B cell (primary cell): ENCODE measurements at regions not wholly inside any gene's neighbourhood (a gene's known extent, or its start where the extent isn't known, plus 50 kb on each side); places are given as distances from the start of the nearest gene placed in this dataset.

Experiments
- ATAC-seq: fragments of 200-7000 bp; cut with Tn5 transposase; one replicate; pipeline ENCODE4 v1.10.0; 2021; ENCODE audit warnings: low read depth, mild to moderate bottlenecking, moderate number of reproducible peaks, moderate library complexity
- CTCF ChIA-PET: fragments of 350-600 bp; sonication (Branson Sonifier 250); formaldehyde crosslinking; loops from one replicate; lab custom pipeline; 2021; ENCODE audit warnings: antibody characterized with exemption, inconsistent platforms; lab: Charles Lee
- POLR2A ChIA-PET: fragments of 350-600 bp; sonication (Branson Sonifier 250); formaldehyde crosslinking; loops from one replicate; lab custom pipeline; 2021; ENCODE audit warnings: antibody characterized with exemption; lab: Charles Lee
- DNase-seq: peaks from one replicate; pipeline ENCODE4 v3.0.0; 2013
- H2AFZ ChIP-seq: 2 replicates; pipeline ENCODE4 v1.6.1; 2012; ENCODE audit warnings: mild to moderate bottlenecking, low read depth, low read length; ENCODE audit not compliant: insufficient read depth, poor library complexity, severe bottlenecking
- H3K27ac ChIP-seq, 2 donors: 1 replicate in 1 of 2; 2 replicates in 1 of 2; pipeline ENCODE4 v1.5.1; 2012 to 2013; ENCODE audit warnings: low read length in 2 of 2, mild to moderate bottlenecking in 2 of 2, moderate library complexity in 1 of 2
- H3K27me3 ChIP-seq, 4 experiments: fragments of 200-600 bp in 1 of 4; sonication (generic) in 1 of 4; replicated peaks in 1 of 4; 1 replicate in 2 of 4; 2 replicates in 2 of 4; pipeline versions ENCODE4 v1.6.1 to v1.7.0; 2013 to 2016; ENCODE audit warnings: low read length in 3 of 4, mild to moderate bottlenecking in 2 of 4, mixed read lengths in 1 of 4, moderate library complexity in 1 of 4; ENCODE audit not compliant: insufficient read depth in 4 of 4, control insufficient read depth in 3 of 4; ENCODE audit errors: control extremely low read depth in 1 of 4
- H3K36me3 ChIP-seq, 2 experiments: replicated peaks in 1 of 2; 1 replicate in 1 of 2; 2 replicates in 1 of 2; pipeline versions ENCODE4 v1.6.1 to v1.7.1; 2013; ENCODE audit warnings: low read length in 1 of 2; ENCODE audit not compliant: insufficient read depth in 2 of 2, control insufficient read depth in 1 of 2; ENCODE audit errors: control extremely low read depth in 1 of 2, extremely low read depth in 1 of 2
- H3K4me1 ChIP-seq, 2 donors: fragments of 200-600 bp in 1 of 2; sonication (generic) in 1 of 2; 1 replicate in 1 of 2; 2 replicates in 1 of 2; pipeline versions ENCODE4 v1.5.1 to v1.6.1; 2013 to 2017; ENCODE audit warnings: low read length in 2 of 2; ENCODE audit not compliant: control insufficient read depth in 2 of 2, insufficient read depth in 2 of 2
- H3K4me2 ChIP-seq: replicated peaks from 2 replicates; pipeline ENCODE3; 2012; ENCODE audit warnings: mild to moderate bottlenecking, low read depth, low read length; ENCODE audit not compliant: poor library complexity, severe bottlenecking
- H3K4me3 ChIP-seq, 5 experiments: fragments of 200-600 bp in 1 of 5; sonication (generic) in 1 of 5; 1 replicate in 3 of 5; 2 replicates in 2 of 5; pipeline versions ENCODE4 v1.5.1 to v1.7.0; 2011 to 2016; ENCODE audit warnings: low read length in 4 of 5, mild to moderate bottlenecking in 4 of 5, low read depth in 2 of 5, control low read depth in 1 of 5, moderate library complexity in 1 of 5; ENCODE audit not compliant: insufficient read depth in 1 of 5; ENCODE audit errors: control extremely low read depth in 1 of 5, extremely low read depth in 1 of 5
- H3K79me2 ChIP-seq: fragments of 200-600 bp; sonication (generic); one replicate; pipeline ENCODE4 v1.6.0; 2016; ENCODE audit warnings: low read length; ENCODE audit not compliant: control insufficient read depth, insufficient read depth
- H3K9ac ChIP-seq: fragments of 200-600 bp; sonication (generic); 2 replicates; pipeline ENCODE4 v1.6.1; 2017; ENCODE audit warnings: mild to moderate bottlenecking, low read length, moderate library complexity
- H3K9me3 ChIP-seq, 3 donors: one replicate each; pipeline versions ENCODE4 v1.6.1 to v1.7.1; 2013; ENCODE audit warnings: low read length in 2 of 3; ENCODE audit not compliant: control insufficient read depth in 2 of 3, insufficient read depth in 1 of 3; ENCODE audit errors: control extremely low read depth in 1 of 3
- H4K20me1 ChIP-seq: 2 replicates; pipeline ENCODE4 v1.6.0; 2012; ENCODE audit warnings: mild to moderate bottlenecking, low read length; ENCODE audit not compliant: insufficient read depth, control insufficient read depth, poor library complexity, severe bottlenecking
- H3K27ac Mint-ChIP-seq: one replicate; pipeline ENCODE4 v1.8.0; 2021; ENCODE audit warnings: mixed read lengths
- H3K27me3 Mint-ChIP-seq: one replicate; pipeline ENCODE4 v1.8.0; 2021; ENCODE audit warnings: mixed read lengths
- H3K4me1 Mint-ChIP-seq: one replicate; pipeline ENCODE4 v1.8.0; 2021; ENCODE audit warnings: mixed read lengths
- H3K4me3 Mint-ChIP-seq: one replicate; pipeline ENCODE4 v1.8.0; 2021; ENCODE audit warnings: mixed read lengths
- H3K9me3 Mint-ChIP-seq: one replicate; pipeline ENCODE4 v1.8.0; 2022; ENCODE audit warnings: mixed read lengths; ENCODE audit not compliant: insufficient read depth
- CTCF ChIP-seq: fragments of 200-600 bp; IDR thresholded peaks from one replicate; pipeline ENCODE4 v1.8.0; 2022; ENCODE audit warnings: antibody characterized with exemption, mild to moderate bottlenecking
- EZH2 ChIP-seq: IDR thresholded peaks from 2 replicates; pipeline ENCODE4 v1.6.1; 2012; ENCODE audit warnings: borderline replicate concordance, low read depth, mild to moderate bottlenecking, moderate library complexity, low read length; ENCODE audit not compliant: insufficient read depth, poor library complexity, severe bottlenecking
- WGBS: methylation state at CpG from one replicate; pipeline ENCODE4 v1.1.5; 2013; ENCODE audit warnings: missing lambda C conversion rate; ENCODE audit not compliant: insufficient coverage; 5-methylcytosine and 5-hydroxymethylcytosine counted together
- intact Hi-C: fragments of 100-400 bp; cut with micrococcal nuclease; formaldehyde crosslinking; loops from one replicate; pipeline ENCODE4 v1.10.0; 2022

DNA sequence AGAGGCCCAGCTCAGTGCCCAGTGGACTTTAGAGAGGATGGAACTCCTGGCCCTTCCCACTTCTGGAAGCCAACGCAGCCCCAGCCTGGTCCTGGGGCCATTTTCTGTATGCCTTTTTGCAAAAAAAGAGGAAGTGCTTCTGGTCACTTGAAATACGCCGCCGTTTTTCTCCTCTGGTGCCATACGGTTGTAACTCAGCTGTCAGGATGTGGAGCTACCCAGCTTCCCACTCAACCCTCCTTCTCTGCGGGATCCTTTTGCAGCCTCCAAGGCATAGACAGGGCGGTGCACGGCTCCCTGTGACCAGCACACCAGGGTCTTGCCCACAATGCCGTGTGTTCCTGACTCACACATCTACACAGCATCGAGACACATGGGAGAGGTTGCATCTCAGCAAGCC is 369.6 kb downstream of the TCERG1L start:
- TF ChIP-seq EZH2: no peak
- no peak for TF ChIP-seq CTCF
- peaks cover 0 to 8% (median 0%) of the 10 kb centered on the region in 3 donors for H3K9me3 ChIP-seq
- WGBS: 25% methylated on average over 9 of the region's 10 CpGs
- H3K27ac Mint-ChIP-seq: no peak overlapping the region
- H4K20me1 ChIP-seq: no peaks in the 10 kb centered on the region
- H3K4me3 Mint-ChIP-seq: no peak overlapping the region
- no peak for DNase-seq
- no peaks in the 10 kb centered on the region for H3K27me3 ChIP-seq
- H3K4me3 ChIP-seq: no peak overlapping the region
- no peaks in the 10 kb centered on the region for H3K36me3 ChIP-seq
- H3K9ac ChIP-seq: no peak overlapping the region
- H3K4me1 ChIP-seq: no peaks in the 10 kb centered on the region
- ChIA-PET POLR2A (no interaction called here), CTCF (no interaction called here)
- H3K9me3 Mint-ChIP-seq: no peaks in the 10 kb centered on the region
- intact Hi-C loops: no loop called here
- no peak overlapping the region for H3K27ac ChIP-seq
- no peaks in the 10 kb centered on the region for H3K79me2 ChIP-seq
- H3K4me2 ChIP-seq: no peak overlapping the region
- H2AFZ ChIP-seq: no peak overlapping the region
- H3K27me3 Mint-ChIP-seq: no peaks in the 10 kb centered on the region
- H3K4me1 Mint-ChIP-seq: no peaks in the 10 kb centered on the region
- ATAC-seq: no peak

DNA sequence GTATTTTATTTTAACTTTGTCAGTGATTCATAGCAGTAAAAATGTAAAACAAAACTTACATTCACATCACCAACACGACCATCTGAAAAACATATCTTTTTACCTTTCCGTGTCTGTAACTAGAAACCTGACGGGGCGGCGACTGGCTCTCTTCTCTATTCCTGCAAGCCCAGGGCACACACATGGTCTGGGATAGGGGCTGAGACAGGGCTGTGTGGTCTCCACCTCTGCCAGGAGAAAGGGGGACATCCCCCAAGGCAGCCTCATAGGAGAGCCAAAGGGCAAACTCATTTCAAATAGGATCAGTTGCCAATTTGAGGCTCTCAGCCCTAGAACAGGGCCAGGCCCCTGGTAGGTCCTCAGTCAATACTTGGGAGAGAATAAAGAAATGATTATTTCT is 359.4 kb downstream of the TCERG1L start:
- Histone ChIP-seq H3K4me3 (no peak overlapping the region), H4K20me1 (no peaks in the 10 kb centered on the region), H3K36me3 (no peaks in the 10 kb centered on the region), H2AFZ (no peak overlapping the region), H3K4me1 (no peaks in the 10 kb centered on the region), H3K9ac (no peak overlapping the region), H3K79me2 (no peaks in the 10 kb centered on the region), H3K9me3 (peaks cover 0 to 8% (median 0%) of the 10 kb centered on the region in 3 donors), H3K27me3 (no peaks in the 10 kb centered on the region), H3K27ac (no peak overlapping the region), H3K4me2 (no peak overlapping the region)
- Mint-ChIP-seq H3K27ac (no peak overlapping the region), H3K9me3 (no peaks in the 10 kb centered on the region), H3K27me3 (no peaks in the 10 kb centered on the region), H3K4me3 (no peak overlapping the region), H3K4me1 (no peaks in the 10 kb centered on the region)
- intact Hi-C loops: no loop called here
- ATAC-seq: no peak
- 100% methylated on average over 1 of the region's 5 CpGs for WGBS
- CTCF ChIA-PET: no interaction called here
- POLR2A ChIA-PET: no interaction called here
- DNase-seq: no peak
- TF ChIP-seq EZH2 (no peak), CTCF (no peak)
